NCI-H187 (cell line): ENCODE measurements at regions not wholly inside any gene's neighbourhood (a gene's known extent, or its start where the extent isn't known, plus 50 kb on each side); places are given as distances from the start of the nearest gene placed in this dataset.

Source experiments
- DNase-seq, 2 experiments: peaks; one replicate each; lab custom pipeline; 2025; lab: John Stamatoyannopoulos, UW

DNA sequence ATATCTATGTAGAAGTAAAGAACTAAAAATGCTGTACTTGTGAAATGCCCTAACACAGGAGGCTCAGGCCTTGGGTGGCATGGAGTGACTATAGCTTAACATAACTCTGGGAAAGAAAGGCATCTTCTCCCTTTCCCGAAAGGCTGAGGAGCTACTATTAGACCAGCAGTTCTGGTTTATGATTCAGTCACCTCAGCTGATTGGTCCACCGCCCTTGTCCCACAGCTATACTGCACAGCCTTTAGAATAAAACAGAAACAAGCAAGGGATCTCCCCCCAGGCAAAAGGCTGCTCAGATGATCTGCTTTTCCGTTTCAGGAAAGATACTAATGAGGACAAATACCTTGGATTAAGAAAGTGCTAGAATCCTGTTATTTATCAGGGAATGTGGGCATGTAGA, 171.3 kb downstream of the SNCA start:
- DNase-seq: no peak

- DNase-seq: no peak
Observed at GRCh38 chr4:89664521-89664920, 172.4 kb downstream of the SNCA start.

DNA sequence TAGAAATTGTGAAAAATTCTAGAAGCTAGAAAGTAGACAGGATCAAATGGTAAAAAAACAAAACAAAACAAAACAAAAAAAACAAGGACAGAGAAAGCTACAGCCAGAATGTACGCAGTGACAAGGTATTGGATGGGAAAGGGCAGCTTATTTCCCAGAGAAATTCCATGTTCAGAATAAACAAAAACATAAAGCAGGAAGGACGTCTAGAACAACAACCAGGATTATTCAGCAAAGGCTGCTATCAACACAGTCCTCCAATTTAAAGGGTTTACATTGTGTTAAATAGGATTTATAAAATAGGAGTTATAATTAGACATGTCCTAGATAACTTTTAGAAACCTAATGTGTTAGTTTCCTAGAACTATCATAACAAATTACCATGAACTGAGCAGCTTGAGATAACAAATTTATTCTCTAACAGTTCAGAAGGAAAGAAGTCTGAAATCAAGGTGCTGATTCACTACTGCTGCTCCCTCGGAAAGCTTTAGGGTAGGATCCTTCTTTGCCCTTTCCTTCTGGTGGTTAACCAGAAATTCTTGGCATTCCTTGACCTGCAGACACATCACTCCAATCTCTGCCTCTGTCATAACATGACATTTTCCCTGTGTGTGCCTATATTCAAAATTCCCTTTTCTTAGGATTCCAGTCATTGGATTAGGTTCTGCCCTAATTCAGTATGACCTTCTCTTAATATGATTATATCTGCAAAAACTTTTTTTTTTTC, 175.6 kb downstream of the SNCA start:
- no peak for DNase-seq

- no peak for DNase-seq
Observed at GRCh38 chr4:89660444-89661172, 176.4 kb downstream of the SNCA start.

GRCh38 chr4:89658701-89659024, 178.3 kb downstream of the SNCA start:
- no peak for DNase-seq

DNA sequence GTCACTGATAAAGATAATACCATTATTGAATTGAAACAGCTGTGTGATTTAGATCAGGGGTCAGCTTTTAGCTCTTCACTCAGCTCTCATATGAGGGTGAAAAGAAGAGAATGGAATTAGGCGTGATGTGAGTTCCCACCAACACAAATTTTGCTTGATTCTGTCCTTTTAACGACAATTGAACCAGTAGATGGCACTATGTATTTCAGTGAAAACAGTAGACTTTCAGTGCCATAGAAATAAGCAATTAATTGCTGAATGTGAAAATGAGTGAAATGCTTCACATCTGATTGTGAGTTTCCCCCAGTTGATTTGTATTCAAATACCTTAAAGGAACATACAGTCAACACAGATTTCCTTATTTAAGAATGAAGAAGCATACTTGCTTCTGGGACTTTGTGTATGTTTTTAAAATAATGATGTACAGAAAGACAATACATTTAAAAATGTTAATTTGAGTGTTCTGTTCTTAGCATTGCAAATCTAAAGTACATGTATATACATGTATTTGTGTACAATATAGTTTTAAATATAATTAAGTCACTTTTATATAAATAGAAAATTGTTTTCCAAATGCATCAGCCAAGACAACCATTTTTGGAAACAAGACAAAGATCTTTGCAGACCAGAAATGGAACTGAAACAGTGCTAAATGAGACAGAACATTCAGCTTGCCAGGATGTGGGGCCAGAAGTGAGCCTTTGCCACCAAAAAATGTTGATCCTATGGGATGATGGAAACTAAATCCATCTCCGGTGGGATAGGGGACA, 178.8 kb downstream of the SNCA start:
- DNase-seq: no peak

DNA sequence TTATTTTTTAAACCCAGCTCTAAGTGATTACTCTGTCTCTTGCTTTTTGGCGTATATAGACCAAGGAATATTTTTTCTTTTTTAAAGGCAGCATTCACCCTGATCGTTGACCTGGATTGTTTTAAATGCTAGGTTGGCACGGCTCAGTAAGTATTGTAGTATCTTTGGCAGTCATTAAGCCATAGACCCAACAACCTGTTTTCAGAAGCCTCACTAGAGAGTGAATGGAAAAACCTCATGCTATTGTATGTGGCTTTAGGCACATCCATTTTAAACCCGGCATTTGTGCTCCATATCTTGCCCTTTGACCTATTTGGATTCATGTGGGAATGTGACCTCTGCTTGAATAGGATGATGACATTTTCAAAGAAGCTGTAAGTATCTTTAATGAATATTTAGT, 183.9 kb downstream of the SNCA start:
- DNase-seq: peak in 1 of 2 experiments; percentile 55

DNA sequence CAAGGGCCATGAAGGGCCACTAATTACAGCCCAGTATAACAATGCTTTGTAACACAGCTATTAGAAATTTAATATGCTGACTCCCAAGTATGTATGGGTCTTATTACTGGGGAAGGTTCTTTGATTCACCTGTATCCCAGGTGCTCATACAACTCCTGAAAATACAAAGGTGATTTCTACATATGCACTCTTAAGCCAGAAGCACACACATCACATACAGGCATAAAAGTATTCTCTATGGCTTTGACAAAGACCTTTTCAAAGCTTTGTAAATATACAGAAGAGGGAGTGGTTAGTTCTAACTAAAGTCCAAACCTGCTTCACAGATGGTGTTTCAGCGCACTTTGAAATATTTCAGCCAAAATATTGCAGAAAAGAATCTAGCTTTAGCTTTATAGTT, 191.5 kb downstream of the SNCA start:
- DNase-seq: no peak

DNA sequence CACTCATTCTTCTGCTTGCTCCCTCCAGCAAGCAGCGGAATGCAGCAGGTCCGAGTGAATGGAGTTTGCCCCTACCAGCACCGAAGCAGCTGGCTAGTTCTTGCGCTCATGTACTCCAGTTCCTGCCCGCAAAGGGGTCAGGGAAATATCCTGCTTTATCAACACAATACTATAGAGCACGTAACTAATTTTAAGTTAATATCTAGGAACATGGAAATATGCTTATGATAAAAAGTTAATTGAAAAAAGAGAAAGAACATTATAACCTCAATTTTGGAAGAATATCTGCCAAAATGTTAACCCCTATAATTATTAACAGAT, 195.6 kb downstream of the SNCA start:
- DNase-seq: no peak

DNA sequence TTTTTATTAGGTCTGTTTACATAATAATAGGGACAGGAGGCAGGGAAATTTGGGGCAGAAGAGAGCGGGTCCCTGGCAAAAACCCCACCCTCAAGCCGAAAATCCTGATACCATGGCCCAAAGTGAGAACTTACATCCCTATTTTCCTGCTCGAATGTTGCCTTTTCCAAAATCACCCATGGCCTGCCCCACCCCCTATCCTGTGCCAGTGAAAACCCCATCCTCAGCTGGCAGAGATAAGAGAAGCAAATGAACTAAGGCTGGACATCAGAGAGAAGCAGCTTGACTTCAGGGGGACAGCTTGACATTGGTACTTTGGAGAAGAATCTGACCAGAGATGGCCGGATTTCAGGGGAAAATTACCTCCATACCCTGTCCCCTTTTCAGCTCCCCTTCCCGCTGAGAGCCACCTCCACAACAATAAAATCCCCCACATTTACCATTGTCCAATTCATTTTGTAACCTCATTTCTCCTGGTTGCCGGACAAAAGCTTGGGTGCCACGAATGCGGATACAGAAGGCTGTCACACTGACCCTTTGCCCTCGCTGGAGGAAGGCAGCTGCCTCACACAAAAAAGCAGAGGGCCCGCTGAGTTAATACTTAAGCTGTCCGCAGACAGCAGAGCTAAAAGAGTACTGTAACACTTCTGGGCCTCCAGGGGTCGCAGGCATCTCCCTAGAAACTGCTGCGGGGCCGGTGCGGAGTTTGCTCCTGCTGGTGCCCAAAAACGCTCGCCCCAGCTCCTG, 196.2 kb downstream of the SNCA start:
- DNase-seq: no peak

- DNase-seq: no peak
Observed at GRCh38 chr4:89639395-89639794, 197.6 kb downstream of the SNCA start.

- no peak for DNase-seq
Observed at GRCh38 chr4:89625599-89626293, 211.2 kb downstream of the SNCA start.

GRCh38 chr4:89619206-89619962, 217.6 kb downstream of the SNCA start:
- no peak for DNase-seq

GRCh38 chr4:89618151-89618550, 218.8 kb downstream of the SNCA start:
- no peak for DNase-seq

DNA sequence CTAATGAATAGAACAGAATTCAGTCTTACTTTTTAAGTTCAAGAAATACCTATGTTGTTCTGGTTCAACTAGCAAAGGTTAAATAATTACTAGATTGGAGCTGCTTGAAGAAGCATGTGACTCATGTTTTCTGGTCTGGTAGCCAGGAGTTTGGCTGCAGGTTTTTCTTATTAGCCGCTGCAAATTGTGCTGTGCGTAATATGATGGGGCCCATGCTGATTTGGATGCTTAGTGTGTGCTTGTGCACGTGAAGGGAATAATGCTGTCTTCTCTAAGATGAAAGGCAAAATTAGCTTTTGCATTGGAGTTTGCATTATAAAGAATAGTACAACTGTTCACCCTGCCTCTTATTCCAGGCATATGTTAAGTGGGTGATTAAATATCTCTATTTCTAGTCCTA, 219.6 kb downstream of the SNCA start:
- DNase-seq: no peak

DNA sequence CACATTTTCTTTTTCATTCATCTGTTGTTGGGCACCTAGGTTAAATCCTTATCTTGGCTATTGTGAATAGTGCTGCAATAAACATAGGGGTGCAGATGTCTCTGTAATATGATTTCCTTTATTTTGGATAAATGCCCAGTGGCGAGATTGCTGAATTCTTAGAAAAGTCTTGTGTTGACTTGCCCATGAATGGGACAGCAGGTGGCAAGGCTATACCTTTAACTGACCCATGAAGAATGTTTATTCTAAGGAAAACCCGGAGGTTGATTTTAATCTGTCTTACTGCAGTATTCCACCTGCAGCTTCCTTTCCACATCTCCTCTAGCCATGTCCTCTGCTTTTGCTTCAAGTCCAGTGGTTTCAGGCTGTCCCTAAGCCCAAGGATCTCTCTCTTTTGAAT, 220.6 kb downstream of the SNCA start:
- no peak for DNase-seq

DNA sequence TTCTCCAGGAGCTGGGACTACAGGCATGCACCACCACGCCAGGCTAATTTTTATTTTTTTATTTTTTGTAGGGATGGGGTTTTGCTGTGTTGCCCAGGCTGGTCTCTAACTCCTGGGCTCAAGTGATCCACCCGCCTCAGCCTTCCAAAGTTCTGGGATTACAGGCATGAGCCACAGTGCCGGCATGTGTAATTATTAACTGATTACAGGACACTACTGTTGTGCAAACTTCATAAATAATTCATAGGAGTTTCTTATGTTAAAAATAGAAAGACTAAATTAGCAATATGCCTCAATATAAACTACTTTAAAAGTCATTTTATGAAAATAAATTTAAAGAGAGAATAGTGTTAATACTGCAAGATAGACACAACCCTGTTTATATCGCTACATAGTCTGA, 221.9 kb downstream of the SNCA start:
- no peak for DNase-seq

GRCh38 chr4:89614155-89614554, 222.8 kb downstream of the SNCA start:
- DNase-seq: no peak

- DNase-seq: no peak
Observed at GRCh38 chr4:89610236-89610635, 226.7 kb downstream of the SNCA start.

GRCh38 chr4:89609756-89610155, 227.2 kb downstream of the SNCA start:
- DNase-seq: no peak

GRCh38 chr4:89604951-89605350, 232.0 kb downstream of the SNCA start:
- DNase-seq: no peak
